D721Med (cell line): ENCODE measurements at regions not wholly inside any gene's neighbourhood (a gene's known extent, or its start where the extent isn't known, plus 50 kb on each side); places are given as distances from the start of the nearest gene placed in this dataset.

Source experiments
- DNase-seq: peaks from one replicate; pipeline ENCODE4 v3.0.0; 2011; ENCODE audit warnings: low spot score; ENCODE audit not compliant: insufficient read length
- FAIRE-seq: peaks from 2 replicates; lab custom pipeline; 2011; peaks lifted over from hg19 to GRCh38; lab: Jason Lieb, UNC
- TF ChIP-seq, protein P1 (sequence below): IDR thresholded peaks from 2 replicates; pipeline ENCODE4 v1.5.1; 2012; ENCODE audit warnings: mild to moderate bottlenecking, control low read depth; ENCODE audit not compliant: insufficient read depth; ENCODE audit errors: missing control alignments

DNA sequence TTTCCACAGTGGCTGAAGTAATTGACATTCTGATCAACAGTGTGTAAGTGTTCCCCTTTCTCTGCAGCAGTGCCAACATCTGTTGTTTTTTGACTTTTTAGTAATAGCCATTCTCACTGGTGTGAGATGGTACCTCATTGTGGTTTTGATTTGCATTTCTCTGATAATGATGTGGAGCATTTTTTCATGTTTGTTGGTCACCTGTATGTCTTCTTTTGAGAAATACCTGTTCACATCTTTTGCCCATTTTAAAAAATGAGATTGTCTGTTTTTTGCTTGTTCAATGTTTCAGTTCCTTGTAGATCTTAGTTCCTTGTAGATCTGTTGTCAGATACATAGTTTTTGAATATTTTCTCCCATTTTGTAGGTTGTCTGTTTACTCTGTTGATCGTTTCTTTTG lies 162.5 kb upstream of the PITX1 start:
- FAIRE-seq (no peak), DNase-seq (no peak)
- TF ChIP-seq, protein P1, sequence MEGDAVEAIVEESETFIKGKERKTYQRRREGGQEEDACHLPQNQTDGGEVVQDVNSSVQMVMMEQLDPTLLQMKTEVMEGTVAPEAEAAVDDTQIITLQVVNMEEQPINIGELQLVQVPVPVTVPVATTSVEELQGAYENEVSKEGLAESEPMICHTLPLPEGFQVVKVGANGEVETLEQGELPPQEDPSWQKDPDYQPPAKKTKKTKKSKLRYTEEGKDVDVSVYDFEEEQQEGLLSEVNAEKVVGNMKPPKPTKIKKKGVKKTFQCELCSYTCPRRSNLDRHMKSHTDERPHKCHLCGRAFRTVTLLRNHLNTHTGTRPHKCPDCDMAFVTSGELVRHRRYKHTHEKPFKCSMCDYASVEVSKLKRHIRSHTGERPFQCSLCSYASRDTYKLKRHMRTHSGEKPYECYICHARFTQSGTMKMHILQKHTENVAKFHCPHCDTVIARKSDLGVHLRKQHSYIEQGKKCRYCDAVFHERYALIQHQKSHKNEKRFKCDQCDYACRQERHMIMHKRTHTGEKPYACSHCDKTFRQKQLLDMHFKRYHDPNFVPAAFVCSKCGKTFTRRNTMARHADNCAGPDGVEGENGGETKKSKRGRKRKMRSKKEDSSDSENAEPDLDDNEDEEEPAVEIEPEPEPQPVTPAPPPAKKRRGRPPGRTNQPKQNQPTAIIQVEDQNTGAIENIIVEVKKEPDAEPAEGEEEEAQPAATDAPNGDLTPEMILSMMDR: no peak

- TF ChIP-seq, protein P1: no peak
- FAIRE-seq (no peak), DNase-seq (no peak)
Observed at GRCh38 chr5:135195270-135195608, 161.2 kb upstream of the PITX1 start.

- DNase-seq: no peak
- FAIRE-seq: no peak
- TF ChIP-seq, protein P1: no peak
Observed at GRCh38 chr5:135194573-135195269, 160.7 kb upstream of the PITX1 start.

- TF ChIP-seq, protein P1: no peak
Observed at GRCh38 chr5:135194126-135194488, 160.1 kb upstream of the PITX1 start.

GRCh38 chr5:135193213-135194125 lies 159.4 kb upstream of the PITX1 start:
- TF ChIP-seq, protein P1: no peak
- DNase-seq: no peak

More at GRCh38 chr5:135194126-135194488, 160.1 kb upstream of the PITX1 start:
- no peak for FAIRE-seq
- no peak for DNase-seq

GRCh38 chr5:135192351-135192750 lies 158.3 kb upstream of the PITX1 start:
- TF ChIP-seq, protein P1: no peak
- FAIRE-seq (no peak), DNase-seq (no peak)

More at GRCh38 chr5:135193213-135194125, 159.4 kb upstream of the PITX1 start:
- FAIRE-seq: no peak
